KOPT-K1 (cell line): ENCODE measurements at regions not wholly inside any gene's neighbourhood (a gene's known extent, or its start where the extent isn't known, plus 50 kb on each side); places are given as distances from the start of the nearest gene placed in this dataset.
A peak's percentile ranks its signal among the peaks of the same experiment; 100 is the strongest.
"Not testable (repeated sequence)": the region's sequence is repeated elsewhere in the genome, so short reads cannot be mapped to it uniquely, and the experiment has no call there.

Experiments used
- H3K27ac ChIP-seq: fragments of 200-600 bp; sonication (generic); 2 replicates; pipeline ENCODE4 v1.5.1; 2016; ENCODE audit warnings: antibody characterized with exemption, mild to moderate bottlenecking, low read depth, low read length; ENCODE audit not compliant: poor library complexity, severe bottlenecking
- H3K36me3 ChIP-seq: fragments of 200-600 bp; sonication (generic); 2 replicates; pipeline ENCODE4 v1.5.1; 2017; ENCODE audit warnings: antibody characterized with exemption, mild to moderate bottlenecking, low read length, moderate library complexity; ENCODE audit not compliant: insufficient read depth
- H3K9me3 ChIP-seq: fragments of 200-600 bp; sonication (generic); 2 replicates; pipeline ENCODE4 v1.5.1; 2017; ENCODE audit warnings: antibody characterized with exemption, low read length, mild to moderate bottlenecking; ENCODE audit not compliant: insufficient read depth, poor library complexity, severe bottlenecking

DNA sequence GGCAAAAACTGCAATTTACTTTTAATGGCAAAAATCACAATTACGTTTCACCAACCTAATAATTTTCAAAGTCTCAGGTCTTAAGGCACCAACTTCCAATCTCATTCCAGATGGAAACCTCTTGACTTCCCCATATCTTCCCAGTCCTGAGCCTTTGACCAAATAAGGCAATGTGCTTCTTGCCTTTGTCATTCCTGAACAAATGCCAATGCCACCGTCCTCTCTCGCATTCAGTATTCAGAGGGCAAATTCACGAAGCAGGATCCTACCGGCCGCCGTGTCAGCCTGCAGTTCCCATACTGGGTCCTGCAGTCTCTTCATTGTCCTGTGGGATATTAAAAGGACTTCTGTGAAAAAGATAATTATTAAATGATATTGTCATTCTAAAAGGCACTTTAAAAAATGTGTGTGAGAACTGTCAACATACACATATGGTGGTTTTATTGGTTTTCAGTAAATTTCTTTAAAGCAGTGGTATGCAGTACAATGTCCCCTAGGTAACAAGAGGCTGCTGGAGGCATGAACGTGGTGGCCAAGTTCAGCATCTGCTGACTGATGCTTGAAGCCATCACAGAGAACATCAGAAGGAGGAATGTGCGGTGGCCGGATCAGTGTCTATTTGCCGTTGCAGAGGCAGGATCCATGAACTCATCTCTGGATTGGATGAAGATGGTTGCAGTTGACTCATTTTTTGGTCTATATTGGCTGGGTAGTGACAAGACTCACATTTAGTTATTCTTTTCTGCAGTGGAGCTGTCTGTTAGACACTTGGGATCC, 101.4 kb upstream of the IRX4 start:
- Histone ChIP-seq H3K36me3 (no peaks in the 10 kb centered on the region), H3K27ac (no peak overlapping the region), H3K9me3 (peaks cover 8% of the 10 kb centered on the region)

GRCh38 chr5:1983401-1983800, 100.7 kb upstream of the IRX4 start:
- Histone ChIP-seq H3K9me3 (peaks cover 8% of the 10 kb centered on the region), H3K27ac (no peak overlapping the region), H3K36me3 (no peaks in the 10 kb centered on the region)

- not testable (repeated sequence) for H3K36me3 ChIP-seq, H3K9me3 ChIP-seq, H3K27ac ChIP-seq
These were observed 99.8 kb upstream of the IRX4 start for GRCh38 chr5:1982561-1982960.

DNA sequence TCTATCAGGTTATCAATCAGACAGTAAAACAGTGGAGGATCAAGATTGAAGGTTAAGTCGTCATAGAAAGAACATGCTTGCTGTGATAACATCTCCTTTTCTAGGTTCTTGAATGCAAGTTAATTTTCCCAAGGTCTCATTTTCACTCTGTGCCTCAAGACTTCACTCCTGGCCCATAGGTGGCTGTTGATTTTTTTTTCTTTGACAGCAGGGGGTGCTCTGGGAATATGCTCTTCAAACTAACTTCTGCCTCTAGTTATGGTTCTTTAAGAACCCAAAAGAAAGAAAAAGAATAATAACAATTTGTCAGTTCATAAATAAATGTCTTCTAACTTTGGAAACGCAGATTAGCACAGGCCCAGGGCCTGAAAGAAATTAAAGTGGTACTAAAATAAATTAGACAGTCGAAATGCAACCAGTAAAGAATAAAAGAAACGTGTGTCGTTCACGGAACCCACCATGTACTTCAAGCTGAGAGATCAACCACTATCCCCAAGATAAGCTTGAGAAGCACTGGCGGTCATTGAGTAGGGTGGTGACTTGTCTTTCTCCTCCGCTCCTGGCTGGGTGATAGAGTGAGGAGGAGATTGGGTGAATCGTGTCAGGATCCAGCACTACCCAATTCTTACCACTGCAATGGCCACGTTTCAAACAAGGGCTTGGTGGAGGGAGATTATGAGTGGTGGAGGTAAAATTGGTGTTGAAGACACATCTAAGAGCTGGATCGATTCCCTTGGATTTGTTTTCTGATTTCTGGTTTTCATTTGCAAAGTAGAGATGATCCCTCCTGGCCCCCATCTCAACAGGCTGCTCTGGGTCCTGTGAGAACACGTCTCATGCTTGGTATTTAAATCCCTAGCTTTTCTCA, 93.4 kb upstream of the IRX4 start:
- no peaks in the 10 kb centered on the region for H3K36me3 ChIP-seq
- peak overlapping the region; percentile 62 for H3K27ac ChIP-seq
- no peaks in the 10 kb centered on the region for H3K9me3 ChIP-seq

DNA sequence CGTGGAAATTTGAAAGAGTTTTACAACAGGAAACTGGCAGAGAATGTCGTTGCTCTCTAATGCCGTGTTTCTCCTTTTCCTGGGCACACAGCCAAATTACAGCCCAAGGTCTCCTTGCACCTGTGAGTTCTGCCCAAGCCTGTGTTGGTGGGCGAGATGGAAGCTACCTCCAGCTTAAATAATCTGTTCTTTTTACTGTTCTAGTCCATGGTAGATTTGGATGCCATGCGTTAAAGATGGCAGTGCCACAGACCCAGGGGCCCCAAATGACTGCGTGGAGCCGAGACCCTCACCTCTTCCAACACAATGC, 92.6 kb upstream of the IRX4 start:
- Histone ChIP-seq H3K27ac (peak overlapping the region; percentile 62), H3K9me3 (no peaks in the 10 kb centered on the region), H3K36me3 (no peaks in the 10 kb centered on the region)

GRCh38 chr5:1974501-1975405, 92.0 kb upstream of the IRX4 start:
- Histone ChIP-seq H3K27ac (peak overlapping the region; percentile 62), H3K36me3 (no peaks in the 10 kb centered on the region), H3K9me3 (no peaks in the 10 kb centered on the region)

- Histone ChIP-seq H3K9me3 (no peaks in the 10 kb centered on the region), H3K36me3 (no peaks in the 10 kb centered on the region), H3K27ac (no peak overlapping the region)
These were observed 91.4 kb upstream of the IRX4 start for GRCh38 chr5:1974081-1974480.

GRCh38 chr5:1973391-1974013, 90.8 kb upstream of the IRX4 start:
- H3K27ac ChIP-seq, result no peak overlapping the region
- H3K36me3 ChIP-seq, result no peaks in the 10 kb centered on the region
- no peaks in the 10 kb centered on the region for H3K9me3 ChIP-seq

DNA sequence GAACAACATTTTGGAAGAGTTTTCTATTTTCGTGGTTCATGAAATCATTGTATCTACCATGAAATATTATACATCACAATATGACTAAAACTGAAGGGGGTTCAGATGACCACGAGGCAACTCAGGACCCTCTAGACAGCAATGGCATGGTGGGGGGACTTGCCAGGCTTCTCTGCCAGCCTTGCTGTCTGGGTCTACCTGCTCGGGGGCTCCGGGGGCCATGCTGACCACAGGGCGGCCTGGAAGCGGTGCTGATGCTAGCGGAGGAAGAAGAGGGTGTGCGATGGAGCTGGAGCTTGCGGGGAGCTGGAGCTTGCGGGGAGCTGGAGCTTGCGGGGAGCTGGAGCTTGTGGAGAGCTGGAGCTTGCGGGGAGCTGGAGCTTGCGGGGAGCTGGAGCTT, 89.2 kb upstream of the IRX4 start:
- Histone ChIP-seq H3K36me3 (no peaks in the 10 kb centered on the region), H3K27ac (no peak overlapping the region), H3K9me3 (no peaks in the 10 kb centered on the region)

GRCh38 chr5:1967736-1968135, 85.0 kb upstream of the IRX4 start:
- H3K36me3 ChIP-seq, result no peaks in the 10 kb centered on the region
- no peaks in the 10 kb centered on the region for H3K9me3 ChIP-seq
- H3K27ac ChIP-seq, result peak overlapping the region; percentile 32

GRCh38 chr5:1966461-1966860, 83.7 kb upstream of the IRX4 start:
- peak overlapping the region; percentile 31 for H3K27ac ChIP-seq
- no peaks in the 10 kb centered on the region for H3K9me3 ChIP-seq
- no peaks in the 10 kb centered on the region for H3K36me3 ChIP-seq

DNA sequence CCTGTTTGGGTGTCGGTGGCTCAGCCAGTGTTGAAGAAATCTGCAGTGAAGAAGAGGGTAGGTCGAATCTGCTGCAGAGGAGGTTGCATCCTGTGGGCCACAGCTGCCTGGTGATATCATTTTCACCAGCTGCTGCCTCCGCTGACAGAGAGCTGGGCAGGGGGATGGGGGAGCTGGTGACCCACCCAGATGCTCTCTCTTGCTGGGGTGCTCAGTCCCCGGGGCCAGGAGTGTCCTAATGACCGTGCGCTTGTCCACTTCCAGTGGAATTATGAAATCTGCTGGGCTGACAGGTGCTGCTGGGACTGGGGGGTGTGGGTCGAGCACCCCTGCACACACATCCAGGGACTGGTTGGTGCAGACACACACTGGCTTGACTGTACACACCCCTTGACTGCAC, 83.2 kb upstream of the IRX4 start:
- H3K27ac ChIP-seq, result peak overlapping the region; percentile 31
- H3K36me3 ChIP-seq, result no peaks in the 10 kb centered on the region
- H3K9me3 ChIP-seq, result no peaks in the 10 kb centered on the region

DNA sequence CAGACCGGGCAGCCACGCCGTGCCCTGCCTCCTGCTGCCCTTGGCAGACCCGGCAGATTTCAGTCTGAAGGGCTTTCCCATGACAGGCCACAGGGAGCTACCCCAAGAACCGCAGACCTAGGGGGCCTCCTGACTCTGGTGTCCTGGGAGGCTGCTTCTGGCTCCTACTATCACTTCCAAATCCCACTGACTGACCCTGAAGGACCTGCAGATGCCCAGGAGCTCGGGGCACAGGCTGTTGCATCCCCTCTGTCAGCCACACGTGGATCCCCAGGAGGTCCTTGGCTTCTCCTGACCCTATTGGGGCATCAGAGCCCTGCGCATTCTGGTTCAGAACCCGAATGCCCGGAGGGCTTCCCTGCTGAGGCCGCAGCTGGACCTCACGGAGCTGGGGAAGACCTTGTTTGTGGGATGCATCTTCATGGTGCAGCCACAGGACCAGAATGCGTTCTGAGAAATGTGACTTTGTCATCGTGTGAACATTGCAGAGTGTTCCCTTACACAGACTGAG, 81.3 kb upstream of the IRX4 start:
- Histone ChIP-seq H3K27ac (peak overlapping the region; percentile 84), H3K9me3 (no peaks in the 10 kb centered on the region), H3K36me3 (no peaks in the 10 kb centered on the region)

- Histone ChIP-seq H3K36me3 (no peaks in the 10 kb centered on the region), H3K9me3 (no peaks in the 10 kb centered on the region), H3K27ac (peak overlapping the region; percentile 84)
These were observed 80.6 kb upstream of the IRX4 start for GRCh38 chr5:1963358-1963757.
